HCT116 (cell line): ENCODE measurements at regions not wholly inside any gene's neighbourhood (a gene's known extent, or its start where the extent isn't known, plus 50 kb on each side); places are given as distances from the start of the nearest gene placed in this dataset.

ENCODE experiments used
- ATAC-seq: fragments of 200-7000 bp; cut with Tn5 transposase; 2 replicates; pipeline ENCODE4 v1.9.1; 2020; ENCODE audit warnings: mild to moderate bottlenecking, moderate library complexity
- BruUV-seq: library from RNA; stranded (reverse); fragments of 400-500 nt; replicated peaks from 2 replicates; lab custom pipeline; 2021; lab: Mats Ljungman, UMichigan
- CTCF ChIA-PET: fragments of 300-600 bp; sonication (Branson Sonifier 250); formaldehyde crosslinking; loops from one replicate; lab custom pipeline; 2021; ENCODE audit warnings: antibody characterized with exemption; lab: Charles Lee
- POLR2A ChIA-PET: fragments of 300-600, 350-600 bp; sonication (Branson Sonifier 250); formaldehyde crosslinking; loops from one replicate; lab custom pipeline; 2021; ENCODE audit warnings: antibody characterized with exemption; lab: Charles Lee
- RAD21 ChIA-PET, 2 experiments: fragments of 300-600 bp; sonication (Branson Sonifier 250); formaldehyde crosslinking; loops; one replicate each; lab custom pipeline; 2023; ENCODE audit warnings: low total read pairs in 2 of 2; ENCODE audit not compliant: uncharacterized antibody in 2 of 2, unreplicated experiment in 2 of 2, low non-redundant PET in 1 of 2; lab: Charles Lee
- DNase-seq: peaks from one replicate; pipeline ENCODE4 v3.0.0-alpha.2; 2010; ENCODE audit warnings: low read depth, low spot score
- H2AFZ ChIP-seq: fragments of 200-600 bp; shearing (Covaris generic), sonication (generic); 2 replicates; pipeline ENCODE4 v1.6.1; 2017; ENCODE audit warnings: low read depth, mixed run types, mixed read lengths, antibody characterized with exemption, low read length; ENCODE audit not compliant: poor library complexity, severe bottlenecking
- H3K27ac ChIP-seq: 2 replicates; pipeline ENCODE4 v1.5.1; 2012; ENCODE audit warnings: low read depth, low read length
- H3K27me3 ChIP-seq: fragments of 200-600 bp; sonication (generic); 2 replicates; pipeline ENCODE4 v1.6.1; 2016; ENCODE audit warnings: mixed run types, low read length, mixed read lengths; ENCODE audit not compliant: insufficient read depth
- H3K36me3 ChIP-seq, 2 experiments: fragments of 200-500 bp in 1 of 2; fragments of 200-600 bp in 1 of 2; sonication (Bioruptor generic) in 1 of 2; sonication (generic) in 1 of 2; 2 replicates each; pipeline versions ENCODE4 v1.5.1 to v1.6.1; 2014 to 2016; ENCODE audit warnings: low read length in 2 of 2, inconsistent platforms in 1 of 2, mixed read lengths in 1 of 2, mixed run types in 1 of 2; ENCODE audit not compliant: insufficient read depth in 2 of 2, control insufficient read depth in 1 of 2
- H3K4me1 ChIP-seq, 2 experiments: fragments of 200-600 bp in 1 of 2; sonication (generic) in 1 of 2; 2 replicates each; pipeline versions ENCODE4 v1.5.1 to v1.6.1; 2012 to 2017; ENCODE audit warnings: low read length in 2 of 2, inconsistent platforms in 1 of 2, mild to moderate bottlenecking in 1 of 2, mixed read lengths in 1 of 2, mixed run types in 1 of 2, moderate library complexity in 1 of 2; ENCODE audit not compliant: insufficient read depth in 2 of 2, control insufficient read depth in 1 of 2
- H3K4me2 ChIP-seq: fragments of 200-600 bp; sonication (generic); 2 replicates; pipeline ENCODE4 v1.6.1; 2017; ENCODE audit warnings: mixed run types, low read length, mixed read lengths
- H3K4me3 ChIP-seq, 2 experiments: fragments of 200-600 bp in 1 of 2; sonication (generic) in 1 of 2; replicated peaks in 1 of 2; 2 replicates each; pipeline ENCODE4 v1.5.1; 2011 to 2016; ENCODE audit warnings: low read length in 2 of 2, control low read depth in 1 of 2, low read depth in 1 of 2, mild to moderate bottlenecking in 1 of 2, mixed read lengths in 1 of 2, mixed run types in 1 of 2
- H3K79me2 ChIP-seq: fragments of 200-600 bp; sonication (generic); 2 replicates; pipeline ENCODE4 v1.6.1; 2017; ENCODE audit warnings: mild to moderate bottlenecking, mixed run types, low read length, moderate library complexity, mixed read lengths; ENCODE audit not compliant: insufficient read depth
- H3K9ac ChIP-seq: fragments of 200-600 bp; sonication (generic); 2 replicates; pipeline ENCODE4 v1.6.1; 2016; ENCODE audit warnings: low read length, mixed read lengths
- H3K9me2 ChIP-seq: fragments of 200-600 bp; sonication (generic), shearing (Covaris generic); 2 replicates; pipeline ENCODE4 v1.6.1; 2017; ENCODE audit warnings: mixed run types, mild to moderate bottlenecking, moderate library complexity; ENCODE audit not compliant: insufficient read depth
- H3K9me3 ChIP-seq, 2 experiments: fragments of 200-500 bp in 1 of 2; fragments of 200-600 bp in 1 of 2; sonication (Bioruptor generic) in 1 of 2; sonication (generic) in 1 of 2; 2 replicates each; pipeline ENCODE4 v1.6.1; 2014 to 2017; ENCODE audit warnings: low read length in 2 of 2, mixed read lengths in 2 of 2, inconsistent platforms in 1 of 2, low read depth in 1 of 2, mild to moderate bottlenecking in 1 of 2, mixed run types in 1 of 2, moderate library complexity in 1 of 2; ENCODE audit not compliant: control insufficient read depth in 1 of 2, insufficient read depth in 1 of 2
- H4K20me1 ChIP-seq: fragments of 200-600 bp; sonication (generic), shearing (Covaris generic); 2 replicates; pipeline ENCODE4 v1.6.1; 2017; ENCODE audit warnings: mixed run types, mild to moderate bottlenecking, moderate library complexity; ENCODE audit not compliant: insufficient read depth
- CEBPB ChIP-seq: IDR thresholded peaks from 2 replicates; pipeline ENCODE4 v1.6.1; 2012; ENCODE audit warnings: low read depth
- CTCF ChIP-seq, 3 experiments: fragments of 200-600 bp in 1 of 3; sonication (generic) in 1 of 3; IDR thresholded peaks in 2 of 3; conservative IDR thresholded peaks in 1 of 3; 2 replicates each; pipeline ENCODE4 v1.5.1; 2012 to 2017; ENCODE audit warnings: low read depth in 2 of 3, low read length in 2 of 3, antibody characterized with exemption in 1 of 3, borderline replicate concordance in 1 of 3, control low read depth in 1 of 3, mild to moderate bottlenecking in 1 of 3, mixed read lengths in 1 of 3, mixed run types in 1 of 3, moderate library complexity in 1 of 3; ENCODE audit not compliant: insufficient read depth in 1 of 3
- EGR1 ChIP-seq: IDR thresholded peaks from 2 replicates; pipeline ENCODE4 v1.6.1; 2012; ENCODE audit warnings: low read depth
- ELF1 ChIP-seq: IDR thresholded peaks from 2 replicates; pipeline ENCODE4 v1.6.1; 2012; ENCODE audit warnings: low read depth, borderline replicate concordance
- FOSL1 ChIP-seq: IDR thresholded peaks from 2 replicates; pipeline ENCODE4 v1.6.1; 2012; ENCODE audit warnings: low read depth
- JUND ChIP-seq: IDR thresholded peaks from 2 replicates; pipeline ENCODE4 v1.6.1; 2012
- POLR2A ChIP-seq: IDR thresholded peaks from 2 replicates; pipeline ENCODE4 v1.7.0; 2011; ENCODE audit warnings: borderline replicate concordance; ENCODE audit not compliant: insufficient read depth, insufficient read length; ENCODE audit errors: extremely low read depth
- POLR2AphosphoS5 ChIP-seq: IDR thresholded peaks from 2 replicates; pipeline ENCODE4 v1.6.1; 2011; ENCODE audit warnings: mild to moderate bottlenecking, low read depth, low read length, moderate library complexity
- RAD21 ChIP-seq: IDR thresholded peaks from 2 replicates; pipeline ENCODE4 v1.6.1; 2012; ENCODE audit warnings: low read depth, mild to moderate bottlenecking
- REST ChIP-seq: IDR thresholded peaks from 2 replicates; pipeline ENCODE4 v1.6.1; 2012; ENCODE audit warnings: low read depth
- SIN3A ChIP-seq: IDR thresholded peaks from 2 replicates; pipeline ENCODE4 v1.6.1; 2012; ENCODE audit warnings: low read depth
- SRF ChIP-seq: IDR thresholded peaks from 2 replicates; pipeline ENCODE4 v1.6.1; 2012; ENCODE audit warnings: low read depth
- YY1 ChIP-seq: IDR thresholded peaks from 2 replicates; pipeline ENCODE4 v1.6.1; 2011; ENCODE audit warnings: low read length, low read depth, moderate library complexity, mild to moderate bottlenecking; ENCODE audit not compliant: insufficient replicate concordance; ENCODE audit errors: extremely low read depth
- ZFX ChIP-seq: fragments of 450-650 bp; IDR thresholded peaks from 2 replicates; pipeline ENCODE4 v1.6.1; 2017
- ZNF274 ChIP-seq: fragments of 200-500 bp; sonication (Bioruptor generic); IDR thresholded peaks from 2 replicates; pipeline ENCODE4 v1.6.1; 2014; ENCODE audit warnings: mild to moderate bottlenecking, low read depth, low read length, inconsistent platforms
- intact Hi-C: fragments of 100-400 bp; cut with micrococcal nuclease; formaldehyde crosslinking; loops from 2 replicates; pipeline ENCODE4 v1.10.0; 2022
- TF ChIP-seq, protein P1 (sequence below): IDR thresholded peaks from 2 replicates; pipeline ENCODE4 v1.6.1; 2011; ENCODE audit warnings: mild to moderate bottlenecking, low read length, moderate library complexity; ENCODE audit not compliant: insufficient replicate concordance; ENCODE audit errors: extremely low read depth
- TF ChIP-seq, protein P2 (sequence below): IDR thresholded peaks from 2 replicates; pipeline ENCODE4 v1.6.1; 2012

DNA sequence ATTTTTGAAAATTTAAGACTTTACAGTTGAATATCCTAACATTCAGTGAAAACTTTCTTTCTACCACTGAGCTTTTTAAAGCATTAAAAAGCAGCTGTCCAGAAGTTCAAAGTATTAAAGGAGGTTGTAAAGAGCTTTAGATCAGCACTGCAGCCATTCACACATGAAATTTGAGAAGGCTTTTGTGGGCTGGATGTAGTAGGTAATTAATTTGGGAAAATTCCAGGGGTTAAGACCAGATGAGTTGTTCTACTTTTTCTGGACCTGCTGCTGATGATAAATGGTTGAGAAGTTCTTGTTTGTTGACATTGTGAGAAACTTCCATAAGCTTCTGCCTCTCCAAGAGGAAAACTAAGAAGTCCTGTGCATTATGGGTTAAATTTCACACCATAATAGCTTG is 1779.6 kb upstream of the PRR20A start:
- H2AFZ ChIP-seq, result no peak overlapping the region

More for the DNA sequence above, 1779.6 kb upstream of the PRR20A start:
- no peak overlapping the region for H3K4me2 ChIP-seq
- RAD21 ChIA-PET, result no interaction called here
- no peak overlapping the region for H3K9ac ChIP-seq
- no peak overlapping the region for H3K27ac ChIP-seq
- TF ChIP-seq SRF (no peak), EGR1 (no peak), ZNF274 (no peak), POLR2AphosphoS5 (no peak), YY1 (no peak), ELF1 (no peak), CEBPB (no peak), RAD21 (no peak), FOSL1 (no peak), POLR2A (no peak), REST (no peak), SIN3A (no peak), CTCF (IDR thresholded peaks at IDR 0.05 in 2 of 3, conservative IDR thresholded peaks at IDR 0.05 in 1 of 3; ENCODE audit: borderline replicate concordance in 1 of 3, insufficient read depth in 1 of 3, low read depth in 2 of 3, low read length in 2 of 3) (no peak), JUND (no peak), ZFX (no peak)
- TF ChIP-seq, protein P1, sequence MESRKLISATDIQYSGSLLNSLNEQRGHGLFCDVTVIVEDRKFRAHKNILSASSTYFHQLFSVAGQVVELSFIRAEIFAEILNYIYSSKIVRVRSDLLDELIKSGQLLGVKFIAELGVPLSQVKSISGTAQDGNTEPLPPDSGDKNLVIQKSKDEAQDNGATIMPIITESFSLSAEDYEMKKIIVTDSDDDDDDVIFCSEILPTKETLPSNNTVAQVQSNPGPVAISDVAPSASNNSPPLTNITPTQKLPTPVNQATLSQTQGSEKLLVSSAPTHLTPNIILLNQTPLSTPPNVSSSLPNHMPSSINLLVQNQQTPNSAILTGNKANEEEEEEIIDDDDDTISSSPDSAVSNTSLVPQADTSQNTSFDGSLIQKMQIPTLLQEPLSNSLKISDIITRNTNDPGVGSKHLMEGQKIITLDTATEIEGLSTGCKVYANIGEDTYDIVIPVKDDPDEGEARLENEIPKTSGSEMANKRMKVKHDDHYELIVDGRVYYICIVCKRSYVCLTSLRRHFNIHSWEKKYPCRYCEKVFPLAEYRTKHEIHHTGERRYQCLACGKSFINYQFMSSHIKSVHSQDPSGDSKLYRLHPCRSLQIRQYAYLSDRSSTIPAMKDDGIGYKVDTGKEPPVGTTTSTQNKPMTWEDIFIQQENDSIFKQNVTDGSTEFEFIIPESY, result no peak
- TF ChIP-seq, protein P2, sequence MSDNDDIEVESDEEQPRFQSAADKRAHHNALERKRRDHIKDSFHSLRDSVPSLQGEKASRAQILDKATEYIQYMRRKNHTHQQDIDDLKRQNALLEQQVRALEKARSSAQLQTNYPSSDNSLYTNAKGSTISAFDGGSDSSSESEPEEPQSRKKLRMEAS, result no peak
- intact Hi-C loops, result no loop called here
- H3K4me3 ChIP-seq, result no peak overlapping the region
- CTCF ChIA-PET, result no interaction called here
- ATAC-seq, result no peak
- H3K9me2 ChIP-seq, result no peaks in the 10 kb centered on the region
- BruUV-seq, result no TSS peak
- no peaks in the 10 kb centered on the region for H3K27me3 ChIP-seq
- no peaks in the 10 kb centered on the region for H4K20me1 ChIP-seq
- POLR2A ChIA-PET, result no interaction called here
- no peaks in the 10 kb centered on the region for H3K36me3 ChIP-seq
- no peak for DNase-seq
- no peaks in the 10 kb centered on the region for H3K4me1 ChIP-seq
- H3K79me2 ChIP-seq, result no peaks in the 10 kb centered on the region
- peaks cover 6 to 37% of the 10 kb centered on the region in 2 experiments; a peak in 3 of 4 replicates for H3K9me3 ChIP-seq
